SK-N-MC (cell line): ENCODE measurements at regions not wholly inside any gene's neighbourhood (a gene's known extent, or its start where the extent isn't known, plus 50 kb on each side); places are given as distances from the start of the nearest gene placed in this dataset.

Experiments
- DNase-seq: peaks from one replicate; pipeline ENCODE4 v3.0.0-alpha.2; 2011; ENCODE audit warnings: low read depth, low spot score
- H3K27ac ChIP-seq: fragments of 200-600 bp; sonication (generic); 2 replicates; pipeline ENCODE4 v1.5.1; 2016; ENCODE audit warnings: mixed run types
- H3K36me3 ChIP-seq: fragments of 200-600 bp; sonication (generic); 2 replicates; pipeline ENCODE4 v1.6.1; 2017; ENCODE audit warnings: antibody characterized with exemption, low read length, mixed read lengths; ENCODE audit not compliant: insufficient read depth
- H3K4me3 ChIP-seq: fragments of 200-600 bp; sonication (generic); 2 replicates; pipeline ENCODE4 v1.5.1; 2016
- H3K9ac ChIP-seq: fragments of 200-600 bp; sonication (generic); 2 replicates; pipeline ENCODE4 v1.8.0; 2017; ENCODE audit warnings: mixed run types, mixed read lengths; ENCODE audit not compliant: insufficient read length
- H3K9me3 ChIP-seq: fragments of 200-600 bp; sonication (generic); 2 replicates; pipeline ENCODE4 v1.6.1; 2017; ENCODE audit warnings: low read depth, mild to moderate bottlenecking, antibody characterized with exemption, low read length, moderate library complexity, mixed read lengths
- EZH2 ChIP-seq: fragments of 200-600 bp; sonication (generic); IDR thresholded peaks from one replicate; pipeline ENCODE4 v1.6.1; 2017; ENCODE audit warnings: antibody characterized with exemption
- FOXP2 ChIP-seq: optimal IDR thresholded peaks from 2 replicates; pipeline ENCODE3; 2011; ENCODE audit warnings: mild to moderate bottlenecking, moderate library complexity; ENCODE audit not compliant: insufficient read depth; ENCODE audit errors: extremely low read length, control extremely low read depth
- POLR2AphosphoS5 ChIP-seq: IDR thresholded peaks from 2 replicates; pipeline ENCODE4 v1.6.1; 2012; ENCODE audit warnings: mild to moderate bottlenecking, low read depth, low read length, borderline replicate concordance

GRCh38 chr18:68455229-68455603 is 259.7 kb downstream of the TMX3 start:
- Histone ChIP-seq H3K4me3 (no peak overlapping the region), H3K9ac (no peak overlapping the region), H3K36me3 (no peaks in the 10 kb centered on the region), H3K27ac (no peak overlapping the region), H3K9me3 (no peaks in the 10 kb centered on the region)
- TF ChIP-seq EZH2 (no peak), FOXP2 (no peak), POLR2AphosphoS5 (no peak)
- DNase-seq, result no peak

GRCh38 chr18:68454511-68455228 is 260.2 kb downstream of the TMX3 start:
- no peak overlapping the region for H3K27ac ChIP-seq
- no peak for DNase-seq
- TF ChIP-seq FOXP2, result no peak
- TF ChIP-seq POLR2AphosphoS5, result no peak
- no peak for TF ChIP-seq EZH2

GRCh38 chr18:68449292-68449691 is 265.6 kb downstream of the TMX3 start:
- H3K9ac ChIP-seq, result no peak overlapping the region
- no peaks in the 10 kb centered on the region for H3K9me3 ChIP-seq
- no peak overlapping the region for H3K4me3 ChIP-seq
- TF ChIP-seq FOXP2 (no peak), EZH2 (no peak), POLR2AphosphoS5 (no peak)
- DNase-seq, result no peak
- no peaks in the 10 kb centered on the region for H3K36me3 ChIP-seq
- H3K27ac ChIP-seq, result no peak overlapping the region

More at GRCh38 chr18:68454511-68455228, 260.2 kb downstream of the TMX3 start:
- Histone ChIP-seq H3K4me3 (no peak overlapping the region), H3K9me3 (no peaks in the 10 kb centered on the region), H3K36me3 (no peaks in the 10 kb centered on the region), H3K9ac (no peak overlapping the region)

GRCh38 chr18:68448736-68449135 is 266.2 kb downstream of the TMX3 start:
- H3K36me3 ChIP-seq, result no peaks in the 10 kb centered on the region
- TF ChIP-seq EZH2 (no peak), POLR2AphosphoS5 (no peak), FOXP2 (no peak)
- DNase-seq, result no peak
- H3K9me3 ChIP-seq, result no peaks in the 10 kb centered on the region
- H3K4me3 ChIP-seq, result no peak overlapping the region
- H3K27ac ChIP-seq, result no peak overlapping the region
- no peak overlapping the region for H3K9ac ChIP-seq

GRCh38 chr18:68447286-68447685 is 267.6 kb downstream of the TMX3 start:
- Histone ChIP-seq H3K27ac (no peak overlapping the region), H3K9me3 (no peaks in the 10 kb centered on the region), H3K9ac (no peak overlapping the region), H3K4me3 (no peak overlapping the region), H3K36me3 (no peaks in the 10 kb centered on the region)
- TF ChIP-seq FOXP2 (no peak), POLR2AphosphoS5 (no peak), EZH2 (no peak)
- DNase-seq, result no peak

- TF ChIP-seq FOXP2, result no peak
- no peak for TF ChIP-seq POLR2AphosphoS5
- TF ChIP-seq EZH2, result no peak
- Histone ChIP-seq H3K27ac (no peak overlapping the region), H3K9me3 (no peaks in the 10 kb centered on the region), H3K36me3 (no peaks in the 10 kb centered on the region), H3K9ac (no peak overlapping the region), H3K4me3 (no peak overlapping the region)
- DNase-seq, result no peak
Observed at GRCh38 chr18:68445668-68446426, 269.1 kb downstream of the TMX3 start.

- no peaks in the 10 kb centered on the region for H3K9me3 ChIP-seq
- TF ChIP-seq FOXP2, result no peak
- no peak for TF ChIP-seq POLR2AphosphoS5
- TF ChIP-seq EZH2, result no peak
- no peak overlapping the region for H3K9ac ChIP-seq
- DNase-seq, result no peak
- H3K27ac ChIP-seq, result no peak overlapping the region
- no peaks in the 10 kb centered on the region for H3K36me3 ChIP-seq
- no peak overlapping the region for H3K4me3 ChIP-seq
Observed at GRCh38 chr18:68445136-68445535, 269.8 kb downstream of the TMX3 start.

GRCh38 chr18:68441241-68441640 is 273.7 kb downstream of the TMX3 start:
- H3K27ac ChIP-seq, result no peak overlapping the region
- no peak overlapping the region for H3K9ac ChIP-seq
- H3K9me3 ChIP-seq, result no peaks in the 10 kb centered on the region
- H3K4me3 ChIP-seq, result no peak overlapping the region
- DNase-seq, result no peak
- no peak for TF ChIP-seq EZH2
- no peak for TF ChIP-seq POLR2AphosphoS5
- no peak for TF ChIP-seq FOXP2
- H3K36me3 ChIP-seq, result no peaks in the 10 kb centered on the region; the same call in 1 of the 2 replicates

- Histone ChIP-seq H3K27ac (no peak overlapping the region), H3K4me3 (no peak overlapping the region), H3K9ac (no peak overlapping the region), H3K36me3 (no peaks in the 10 kb centered on the region; the same call in 1 of the 2 replicates), H3K9me3 (no peaks in the 10 kb centered on the region)
- TF ChIP-seq EZH2, result no peak
- no peak for TF ChIP-seq FOXP2
- no peak for DNase-seq
Observed at GRCh38 chr18:68440433-68440832, 274.5 kb downstream of the TMX3 start.
